Gastrocnemius medialis (tissue), 4 donors: ENCODE measurements at regions not wholly inside any gene's neighbourhood (a gene's known extent, or its start where the extent isn't known, plus 50 kb on each side); places are given as distances from the start of the nearest gene placed in this dataset.
"Not testable (repeated sequence)": the region's sequence is repeated elsewhere in the genome, so short reads cannot be mapped to it uniquely, and the experiment has no call there.

Source experiments
- ATAC-seq, 2 donors: fragments of 150-250 bp; one replicate each; pipeline ENCODE4 v1.9.1; 2016
- DNase-seq, 2 donors: peaks; one replicate each; pipeline ENCODE4 v3.0.0-alpha.2; 2019
- H3K27ac ChIP-seq, 4 donors: fragments of 200-600 bp; sonication (generic); 1 replicate in 1 of 4; 2 replicates in 3 of 4; pipeline ENCODE4 v1.5.1; 2016 to 2018; ENCODE audit warnings: mild to moderate bottlenecking in 2 of 4, moderate library complexity in 1 of 4
- H3K27me3 ChIP-seq, 3 donors: fragments of 200-600 bp; sonication (generic) in 2 of 3; 1 replicate in 1 of 3; 2 replicates in 2 of 3; pipeline versions ENCODE4 v1.5.1 to v1.6.0; 2016 to 2019; ENCODE audit warnings: mild to moderate bottlenecking in 1 of 3, moderate library complexity in 1 of 3
- H3K36me3 ChIP-seq, 2 donors: fragments of 200-600 bp; sonication (generic) in 1 of 2; one replicate each; pipeline ENCODE4 v1.5.1; 2017 to 2018
- H3K4me1 ChIP-seq, 2 donors: fragments of 200-600 bp; sonication (generic) in 1 of 2; one replicate each; pipeline ENCODE4 v1.5.1; 2016 to 2017; ENCODE audit warnings: mild to moderate bottlenecking in 2 of 2
- H3K4me3 ChIP-seq, 4 donors: fragments of 200-600 bp; sonication (generic) in 3 of 4; 1 replicate in 1 of 4; 2 replicates in 3 of 4; pipeline ENCODE4 v1.5.1; 2016 to 2019; ENCODE audit warnings: mild to moderate bottlenecking in 2 of 4
- H3K9me3 ChIP-seq, 3 donors: fragments of 200-600 bp; sonication (generic) in 2 of 3; 1 replicate in 1 of 3; 2 replicates in 2 of 3; pipeline ENCODE4 v1.5.1; 2016 to 2019
- CTCF ChIP-seq, 5 experiments: fragments of 450-650 bp in 3 of 5; fragments of 200-600 bp in 2 of 5; sonication (generic) in 2 of 5; IDR thresholded peaks in 4 of 5; conservative IDR thresholded peaks in 1 of 5; 1 replicate in 4 of 5; 2 replicates in 1 of 5; pipeline ENCODE4 v1.5.1; 2016 to 2019; ENCODE audit warnings: antibody characterized with exemption in 5 of 5, mild to moderate bottlenecking in 3 of 5, moderate library complexity in 3 of 5
- POLR2A ChIP-seq, 2 donors: fragments of 450-650 bp; IDR thresholded peaks; one replicate each; pipeline ENCODE4 v1.6.1; 2017; ENCODE audit warnings: antibody characterized with exemption in 2 of 2, mild to moderate bottlenecking in 2 of 2, moderate library complexity in 2 of 2
- in situ Hi-C, 4 donors: fragments of 200-750 bp; cut with MboI; loops; one replicate each; pipeline versions ENCODE4 v1.15.0 to v1.8.0; 2017; ENCODE audit warnings: low sequenced_read_pairs in 4 of 4
- intact Hi-C: fragments of 100-400 bp; cut with DNase I; formaldehyde crosslinking; loops from one replicate; pipeline ENCODE4 v1.15.1; 2023; ENCODE audit warnings: low total_unique reads

- H3K4me1 ChIP-seq, result no peaks in the 10 kb centered on the region
- TF ChIP-seq POLR2A (IDR thresholded peaks at IDR 0.05) (no peak), CTCF (IDR thresholded peaks at IDR 0.05 in 4 of 5, conservative IDR thresholded peaks at IDR 0.05 in 1 of 5) (no peak)
- in situ Hi-C loops (no loop called here), intact Hi-C loops (no loop called here)
- H3K27me3 ChIP-seq, result no peaks in the 10 kb centered on the region
- ATAC-seq (no peak), DNase-seq (no peak)
- H3K4me3 ChIP-seq, result no peak overlapping the region
- H3K9me3 ChIP-seq, result no peaks in the 10 kb centered on the region
- no peak overlapping the region for H3K27ac ChIP-seq
- no peaks in the 10 kb centered on the region for H3K36me3 ChIP-seq
Measured at GRCh38 chr4:187666034-187666433, 329.5 kb upstream of the ZFP42 start.

DNA sequence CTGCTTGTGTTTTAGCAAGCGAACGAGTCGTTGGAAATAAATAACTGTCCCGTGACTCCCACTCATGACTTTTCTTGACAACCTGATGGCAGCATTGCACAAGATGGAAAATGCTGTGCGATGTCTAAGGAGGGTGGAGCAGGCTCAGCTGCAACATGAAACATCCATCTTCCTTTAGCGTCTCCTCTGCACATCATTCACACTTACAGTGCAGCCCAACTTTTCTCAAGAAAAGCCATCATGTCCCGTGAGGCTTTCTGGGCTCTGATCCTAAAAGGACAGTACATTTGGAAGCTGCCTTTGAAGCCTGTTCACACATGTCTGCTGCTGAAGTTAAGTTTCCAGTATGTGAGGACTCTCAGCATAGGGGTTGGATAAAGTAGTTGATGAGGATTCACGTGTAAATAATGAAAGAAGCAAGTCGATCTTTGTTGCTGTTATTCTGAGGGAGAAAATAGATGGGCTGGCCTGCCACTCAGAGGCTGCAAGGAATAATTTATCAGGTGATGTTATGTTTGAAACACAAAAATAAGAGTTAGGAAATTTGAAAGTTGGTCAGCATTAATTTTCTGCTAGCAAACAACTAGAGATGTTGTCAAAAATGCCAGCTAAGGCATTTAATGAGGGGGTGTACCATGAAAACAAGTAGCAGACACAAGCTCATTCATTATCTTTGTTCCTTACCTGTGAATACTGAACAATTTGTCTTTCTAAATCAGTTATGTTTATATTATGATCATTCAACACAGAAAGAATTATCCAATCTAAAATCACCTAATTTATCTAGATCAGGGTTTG, 328.7 kb upstream of the ZFP42 start:
- Histone ChIP-seq H3K27ac (no peak overlapping the region), H3K4me1 (no peaks in the 10 kb centered on the region), H3K27me3 (no peaks in the 10 kb centered on the region), H3K36me3 (no peaks in the 10 kb centered on the region), H3K9me3 (no peaks in the 10 kb centered on the region), H3K4me3 (no peak overlapping the region)
- no peak for DNase-seq
- in situ Hi-C loops (no loop called here), intact Hi-C loops (no loop called here)
- ATAC-seq, result no peak
- no peak for TF ChIP-seq POLR2A (IDR thresholded peaks at IDR 0.05)
- no peak for TF ChIP-seq CTCF (IDR thresholded peaks at IDR 0.05 in 4 of 5, conservative IDR thresholded peaks at IDR 0.05 in 1 of 5)

DNA sequence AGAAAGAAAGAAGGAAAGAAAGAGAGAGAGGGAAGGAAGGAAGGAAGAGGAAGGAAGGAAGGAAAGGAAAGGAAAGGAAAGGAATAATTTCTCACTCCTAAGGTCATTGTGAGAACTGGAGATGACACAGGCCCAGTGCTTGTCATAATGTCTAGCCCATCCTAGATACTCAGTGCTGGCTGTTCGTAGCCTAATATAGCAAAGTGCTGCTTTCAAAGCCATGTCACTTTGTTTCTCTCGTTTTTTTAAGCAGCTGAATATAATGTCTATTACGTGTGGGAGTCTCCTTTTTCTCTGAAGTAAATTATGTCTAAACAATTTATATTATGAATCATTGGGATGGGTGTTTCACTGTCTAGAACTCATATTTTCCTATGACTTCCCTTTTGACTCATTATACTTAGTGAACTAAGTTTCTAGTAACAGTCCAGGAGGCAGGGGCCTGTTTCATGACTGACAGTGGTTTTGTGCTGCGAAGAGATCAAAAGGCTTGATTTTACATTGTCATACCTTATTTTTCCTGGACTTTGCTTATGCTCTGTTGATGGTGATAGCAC, 327.0 kb upstream of the ZFP42 start:
- TF ChIP-seq CTCF (IDR thresholded peaks at IDR 0.05 in 4 of 5, conservative IDR thresholded peaks at IDR 0.05 in 1 of 5) (no peak), POLR2A (IDR thresholded peaks at IDR 0.05) (no peak)
- H3K27me3 ChIP-seq, result no peaks in the 10 kb centered on the region
- in situ Hi-C loops (no loop called here), intact Hi-C loops (no loop called here)
- no peaks in the 10 kb centered on the region for H3K36me3 ChIP-seq
- H3K27ac ChIP-seq, result no peak overlapping the region
- H3K9me3 ChIP-seq, result no peaks in the 10 kb centered on the region
- DNase-seq (no peak), ATAC-seq (no peak)
- H3K4me3 ChIP-seq, result no peak overlapping the region
- no peaks in the 10 kb centered on the region for H3K4me1 ChIP-seq

DNA sequence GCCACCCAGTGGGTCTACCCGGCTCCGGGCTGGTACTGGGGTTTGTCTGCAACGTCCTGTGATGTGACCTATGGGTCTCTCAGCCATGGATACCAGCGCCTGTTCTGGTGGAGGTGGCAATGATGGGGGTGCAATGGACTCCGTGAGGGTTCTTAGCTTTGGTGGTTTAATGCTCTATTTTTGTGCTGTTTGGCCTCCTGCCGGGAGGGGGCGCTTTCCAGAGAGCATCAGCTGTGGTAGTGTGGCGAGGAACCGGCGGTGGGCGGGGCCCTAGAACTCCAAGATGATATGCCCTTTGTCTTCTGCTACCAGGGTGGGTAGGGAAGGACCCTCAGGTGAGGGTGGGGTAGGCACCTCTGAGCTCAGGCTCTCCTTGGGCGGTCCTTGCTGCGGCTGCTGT, 324.1 kb upstream of the ZFP42 start:
- ATAC-seq, DNase-seq, intact Hi-C loops, H3K36me3 ChIP-seq, H3K27ac ChIP-seq, H3K9me3 ChIP-seq, in situ Hi-C loops, H3K4me1 ChIP-seq, H3K27me3 ChIP-seq, H3K4me3 ChIP-seq: not testable (repeated sequence)

GRCh38 chr4:187671958-187672357, 323.6 kb upstream of the ZFP42 start:
- H3K4me3 ChIP-seq, H3K27me3 ChIP-seq, H3K4me1 ChIP-seq, intact Hi-C loops, H3K36me3 ChIP-seq, ATAC-seq, H3K9me3 ChIP-seq, in situ Hi-C loops, H3K27ac ChIP-seq, DNase-seq: not testable (repeated sequence)

- H3K36me3 ChIP-seq, in situ Hi-C loops, H3K27ac ChIP-seq, DNase-seq, H3K4me3 ChIP-seq, H3K9me3 ChIP-seq, H3K4me1 ChIP-seq, H3K27me3 ChIP-seq, intact Hi-C loops, ATAC-seq: not testable (repeated sequence)
Measured at GRCh38 chr4:187672526-187672925, 323.0 kb upstream of the ZFP42 start.
